ENCODE measurements at regions not wholly inside any gene's neighbourhood (a gene's known extent, or its start where the extent isn't known, plus 50 kb on each side); places are given as distances from the start of the nearest gene placed in this dataset.

- no peak for DNase-seq
Measured at GRCh38 chr4:26074712-26075430, 160.9 kb downstream of the SMIM20 start.

GRCh38 chr4:26075583-26075982 lies 161.6 kb downstream of the SMIM20 start:
- no peak for DNase-seq

- DNase-seq = no peak
Measured at GRCh38 chr4:26076000-26076587, 162.1 kb downstream of the SMIM20 start.

- DNase-seq = no peak
Measured at GRCh38 chr4:26076896-26077295, 162.9 kb downstream of the SMIM20 start.

GRCh38 chr4:26077756-26078155 lies 163.7 kb downstream of the SMIM20 start:
- DNase-seq = no peak

GRCh38 chr4:26080870-26081628 lies 167.0 kb downstream of the SMIM20 start:
- no peak for DNase-seq

GRCh38 chr4:26081795-26082498 lies 167.9 kb downstream of the SMIM20 start:
- peak; percentile 34 to 46 for DNase-seq

- DNase-seq = no peak
Measured at GRCh38 chr4:26082565-26082964, 168.5 kb downstream of the SMIM20 start.

- peak in 1 of 2 experiments; percentile 36 for DNase-seq
Measured at GRCh38 chr4:26083987-26084386, 170.0 kb downstream of the SMIM20 start.

GRCh38 chr4:26084414-26084813 lies 170.4 kb downstream of the SMIM20 start:
- DNase-seq = no peak

GRCh38 chr4:26085551-26085950 lies 171.5 kb downstream of the SMIM20 start:
- no peak for DNase-seq

GRCh38 chr4:26086621-26087441 lies 172.8 kb downstream of the SMIM20 start:
- no peak for DNase-seq

GRCh38 chr4:26088433-26088928 lies 174.5 kb downstream of the SMIM20 start:
- DNase-seq = no peak

- no peak for DNase-seq
Measured at GRCh38 chr4:26093551-26093950, 179.5 kb downstream of the SMIM20 start.

GRCh38 chr4:26094076-26094475 lies 180.1 kb downstream of the SMIM20 start:
- no peak for DNase-seq

- DNase-seq = no peak
Measured at GRCh38 chr4:26094911-26095310, 180.9 kb downstream of the SMIM20 start.

- no peak for DNase-seq
Measured at GRCh38 chr4:26099967-26100366, 185.9 kb downstream of the SMIM20 start.

GRCh38 chr4:26101011-26101410 lies 187.0 kb downstream of the SMIM20 start:
- no peak for DNase-seq

- no peak for DNase-seq
Measured at GRCh38 chr4:26104056-26104685, 190.2 kb downstream of the SMIM20 start.

- no peak for DNase-seq
Measured at GRCh38 chr4:26105337-26105736, 191.3 kb downstream of the SMIM20 start.

- no peak for DNase-seq
Measured at GRCh38 chr4:26105815-26106699, 192.0 kb downstream of the SMIM20 start.
